SW480 (cell line): ENCODE measurements at regions not wholly inside any gene's neighbourhood (a gene's known extent, or its start where the extent isn't known, plus 50 kb on each side); places are given as distances from the start of the nearest gene placed in this dataset.
"Not testable (repeated sequence)": the region's sequence is repeated elsewhere in the genome, so short reads cannot be mapped to it uniquely, and the experiment has no call there.

Experiments
- DNase-seq: peaks from one replicate; pipeline ENCODE4 v3.0.0-alpha.2; 2016; ENCODE audit warnings: low spot score

DNA sequence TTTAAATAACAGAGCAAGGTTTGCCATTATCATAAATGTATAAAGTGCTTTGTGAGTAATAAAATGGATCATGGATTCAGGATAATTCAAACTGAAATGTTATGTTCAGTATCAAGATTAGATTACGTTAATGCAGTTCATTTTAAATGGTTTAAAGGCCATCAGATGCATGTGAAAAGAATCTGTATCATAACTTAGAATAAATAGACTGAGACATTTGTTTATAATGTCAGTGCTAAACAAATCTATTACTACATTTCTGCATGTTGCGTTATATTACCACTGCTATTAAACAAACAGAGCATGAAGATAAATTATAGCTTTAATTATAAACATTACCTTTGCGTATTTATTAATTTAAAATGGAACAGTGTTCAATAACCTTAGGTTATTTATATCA lies 160.2 kb downstream of the TOX3 start:
- no peak for DNase-seq

DNA sequence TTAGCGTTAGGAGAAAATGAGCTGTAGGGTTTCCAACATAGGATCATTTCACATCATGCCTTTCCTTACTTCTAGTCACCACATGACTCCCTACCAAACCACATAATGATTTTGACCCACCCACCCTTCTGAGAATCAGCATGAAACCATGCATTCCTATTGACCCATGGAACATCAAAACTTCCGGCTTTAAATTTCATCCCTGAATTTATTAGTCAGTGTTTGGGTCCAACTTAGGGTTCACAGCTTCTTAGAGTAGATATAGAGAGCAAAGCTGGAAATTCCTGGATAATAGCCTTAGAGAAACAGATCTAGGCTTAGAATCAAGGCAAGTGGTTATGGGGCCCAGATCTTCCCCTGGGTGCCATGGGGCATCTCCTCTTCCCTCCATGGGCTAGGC lies 162.6 kb downstream of the TOX3 start:
- DNase-seq: peak; percentile 35

DNA sequence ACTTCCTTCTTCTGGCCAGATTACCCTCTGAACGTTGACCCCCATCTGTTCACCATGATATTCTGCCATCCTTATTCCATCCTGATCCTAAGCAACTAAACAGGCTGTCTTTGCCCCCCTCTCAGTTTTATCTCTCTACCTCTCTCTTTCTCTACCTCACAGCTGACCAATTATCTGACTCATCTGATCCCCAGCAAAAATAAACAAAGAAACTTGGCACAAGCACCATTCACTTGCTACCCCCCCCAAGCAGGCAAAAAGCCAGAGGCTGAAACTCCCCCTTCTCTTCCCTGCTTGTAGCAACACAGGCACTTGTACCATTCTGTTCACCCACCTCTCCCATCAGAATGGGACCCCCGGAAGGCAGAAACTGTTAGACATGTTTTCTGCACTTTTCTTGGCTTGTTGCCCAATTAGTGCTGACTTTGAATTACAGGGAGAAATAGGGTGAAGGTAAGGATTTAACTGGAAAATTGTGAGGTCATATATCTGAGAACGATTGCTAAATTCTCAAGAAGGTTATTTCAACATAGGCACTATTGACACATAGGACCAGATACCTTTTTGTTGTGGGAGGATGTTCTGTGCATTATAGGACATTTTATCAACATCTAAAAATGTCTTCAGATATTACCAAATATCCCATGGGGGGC lies 163.2 kb downstream of the TOX3 start:
- DNase-seq: peak; percentile 9

DNA sequence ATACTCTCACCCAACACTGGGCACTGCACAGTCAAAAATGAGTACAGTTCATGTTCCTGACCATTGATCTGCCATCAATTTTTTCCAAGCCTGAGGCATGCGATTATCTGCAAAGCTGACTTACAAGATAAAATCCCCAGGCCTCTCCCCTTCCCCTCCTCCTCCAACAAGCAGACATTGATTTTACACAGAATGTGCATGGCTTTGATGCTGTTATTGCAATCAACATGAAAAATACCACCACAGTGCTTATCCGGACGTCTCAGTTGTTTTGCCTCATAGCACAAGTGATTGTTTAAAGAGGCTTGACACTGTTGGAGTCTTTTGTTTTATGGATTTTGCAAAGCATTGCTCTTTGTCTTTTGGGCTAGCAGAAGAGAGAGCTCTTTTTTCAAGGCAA lies 163.8 kb downstream of the TOX3 start:
- no peak for DNase-seq

DNA sequence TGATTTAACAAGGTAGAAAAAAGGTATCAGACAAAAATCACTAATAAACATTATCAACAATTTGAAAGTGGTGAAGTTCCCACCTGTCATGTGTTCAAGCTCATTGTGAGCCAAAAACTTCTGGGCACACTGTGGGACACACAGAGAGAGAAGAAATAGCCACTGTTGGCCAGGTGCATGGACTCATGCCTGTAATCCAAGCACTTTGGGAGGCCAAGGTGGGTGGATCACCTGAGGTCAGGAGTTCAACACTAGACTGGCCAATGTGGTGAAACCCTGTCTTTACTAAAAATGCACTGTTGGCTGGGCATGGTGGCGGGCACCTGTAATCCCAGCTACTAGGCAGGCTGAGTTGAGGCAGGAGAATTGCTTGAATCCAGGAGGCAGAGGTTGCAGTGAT lies 167.4 kb downstream of the TOX3 start:
- no peak for DNase-seq

DNA sequence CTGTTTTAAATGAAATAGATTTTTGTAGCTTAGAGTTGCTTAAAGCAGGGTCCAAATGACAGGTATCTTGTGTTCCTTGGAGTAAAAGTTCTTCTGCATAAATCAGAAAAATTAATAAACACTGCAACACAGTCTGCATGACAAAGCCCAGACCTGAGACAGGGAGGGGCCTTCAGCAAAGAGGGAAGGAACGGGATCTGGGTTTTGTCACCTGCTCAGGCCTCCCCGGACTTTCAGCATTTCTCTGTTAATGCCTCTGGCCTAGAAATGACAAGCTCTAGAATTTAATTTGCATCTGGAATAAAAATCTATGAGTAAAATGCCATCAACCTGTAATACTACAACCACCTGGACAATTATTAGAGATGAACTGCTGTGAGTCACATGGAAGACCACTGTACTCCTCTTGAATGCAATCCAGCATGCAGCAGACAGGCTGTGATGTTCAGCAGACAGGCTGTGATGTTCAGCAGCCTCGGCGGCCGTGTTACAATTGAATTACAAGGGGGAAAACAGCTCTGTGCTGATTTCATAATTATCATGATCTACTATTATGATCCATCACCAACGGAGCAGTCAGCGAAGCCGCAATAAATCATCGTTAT lies 170.2 kb downstream of the TOX3 start:
- no peak for DNase-seq

DNA sequence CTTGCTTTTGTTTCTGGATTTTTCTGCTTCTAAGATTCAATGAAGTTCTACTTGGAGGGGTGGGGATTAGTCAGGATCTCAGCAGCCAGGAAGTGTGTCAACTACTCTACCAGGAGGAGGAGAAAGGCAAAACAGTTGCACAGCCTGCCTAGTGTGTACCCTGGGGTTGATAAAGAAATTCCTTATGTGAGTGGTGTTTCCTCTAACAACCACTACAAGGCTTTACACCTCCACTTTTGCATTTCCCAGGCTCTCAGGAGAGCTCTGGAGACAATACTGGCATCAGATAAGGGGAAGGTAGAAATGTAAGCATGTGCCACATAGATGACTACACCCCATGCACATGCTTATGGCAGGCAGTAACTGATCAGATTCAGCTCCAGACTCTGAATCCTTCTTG lies 174.6 kb downstream of the TOX3 start:
- DNase-seq: no peak

DNA sequence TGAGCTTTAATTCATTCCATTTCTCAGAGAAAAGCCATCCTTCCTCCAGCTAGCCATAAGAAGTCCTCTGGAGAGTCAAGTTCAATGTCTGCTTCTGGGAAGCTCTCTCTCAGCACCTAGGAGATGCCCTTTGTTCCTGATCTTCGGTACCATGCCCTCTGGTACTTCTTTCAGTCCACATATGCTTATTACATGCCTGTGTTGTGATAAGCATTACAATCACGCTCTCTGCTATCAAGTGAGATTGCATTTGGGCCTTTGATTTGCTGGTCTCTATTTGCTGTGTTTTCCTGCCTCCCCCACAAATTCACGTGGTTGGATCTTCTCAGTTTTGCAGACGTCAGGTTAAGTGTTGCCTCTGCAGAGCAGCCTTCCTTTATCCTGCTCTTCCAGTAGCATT lies 178.1 kb downstream of the TOX3 start:
- no peak for DNase-seq

DNA sequence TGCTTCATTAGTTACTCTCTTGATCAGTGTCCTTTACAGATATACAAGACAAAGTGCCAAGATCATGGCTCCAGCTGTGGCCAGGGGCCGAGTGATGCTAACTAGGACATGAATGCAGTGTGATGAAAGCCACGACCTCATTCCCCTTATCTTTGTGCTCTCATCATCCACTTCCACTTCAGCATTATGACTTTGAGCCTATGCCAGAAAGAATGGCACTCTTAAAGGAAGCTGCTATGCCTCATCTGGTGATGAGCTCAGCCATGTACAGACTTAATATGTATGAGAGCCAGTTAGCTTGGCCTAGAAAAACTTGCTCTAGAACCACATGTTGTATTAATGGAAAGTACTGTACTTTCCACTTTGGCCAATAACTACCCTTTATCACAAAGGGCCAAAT lies 179.1 kb downstream of the TOX3 start:
- DNase-seq: no peak

DNA sequence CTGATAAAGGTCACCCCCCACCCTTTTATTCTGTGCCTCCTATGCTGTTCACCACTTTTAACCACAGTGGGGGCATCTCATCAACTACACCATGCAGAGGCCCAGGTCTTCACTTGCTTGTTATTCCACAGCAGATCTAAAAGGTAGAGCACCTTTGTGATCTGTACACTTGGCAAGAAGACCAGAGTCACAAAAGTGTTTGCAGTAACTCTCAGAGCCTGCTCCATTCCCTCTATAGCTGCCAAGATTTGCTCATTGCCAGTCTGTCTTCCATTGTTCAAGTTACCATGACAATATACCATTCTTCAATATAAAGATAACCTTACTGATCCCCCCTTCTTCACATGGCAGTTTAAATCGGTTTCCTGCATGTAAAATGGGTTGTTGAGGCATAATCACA lies 180.0 kb downstream of the TOX3 start:
- DNase-seq: no peak

DNA sequence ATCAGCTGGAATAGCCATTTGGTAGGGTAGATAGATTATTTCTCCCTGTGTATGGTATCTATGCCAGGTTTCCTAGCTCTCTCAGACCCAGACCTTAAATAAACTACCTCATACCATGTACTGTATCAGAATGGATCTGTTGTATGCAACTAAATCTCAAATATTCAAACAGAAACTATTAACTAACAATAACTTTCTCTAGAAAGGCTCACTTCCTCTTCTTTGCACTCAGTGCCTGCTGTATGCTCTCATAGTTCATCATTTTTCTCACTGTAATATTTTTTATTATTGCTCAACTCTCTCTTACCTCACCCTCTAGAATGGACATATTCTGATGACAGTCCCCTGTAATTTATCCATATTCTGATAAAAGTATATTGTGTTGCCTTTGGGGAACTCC lies 182.4 kb downstream of the TOX3 start:
- no peak for DNase-seq

DNA sequence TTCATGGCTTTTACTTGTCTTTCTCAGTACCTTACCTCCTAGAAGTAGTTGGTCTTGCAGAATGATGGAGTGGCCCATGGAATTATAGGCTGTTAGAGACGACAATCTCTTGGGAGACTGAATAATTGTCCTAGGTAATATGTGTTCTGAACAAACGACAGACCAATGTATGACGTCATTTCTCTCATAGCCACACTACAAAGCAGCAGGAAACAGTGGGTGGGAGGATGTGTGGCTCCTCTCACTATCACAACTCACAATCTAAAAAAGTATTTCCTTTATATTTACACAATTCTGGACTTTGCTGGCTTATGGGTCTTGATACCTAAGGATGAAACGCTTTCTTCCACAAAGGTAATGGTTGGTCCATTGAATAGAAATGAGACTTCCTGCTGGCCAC lies 183.9 kb downstream of the TOX3 start:
- DNase-seq: no peak

DNA sequence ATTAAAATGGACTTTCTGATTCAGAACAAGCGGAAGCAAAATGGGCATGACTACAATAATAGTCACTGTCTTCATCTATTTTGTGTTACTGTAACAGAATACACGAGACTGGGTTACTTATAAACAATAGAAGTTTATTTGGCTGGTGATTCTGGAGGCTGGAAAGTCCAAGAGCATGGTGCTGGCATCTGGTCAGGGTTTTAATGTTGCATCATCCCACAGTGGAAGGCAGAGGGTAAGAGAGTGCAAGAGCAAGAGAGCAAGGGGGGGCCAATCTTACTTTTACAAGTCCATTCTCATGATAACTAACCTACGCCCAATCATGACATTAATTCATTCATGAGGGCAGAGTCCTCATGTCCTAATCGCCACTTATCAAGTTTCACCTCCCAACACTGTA lies 189.2 kb downstream of the TOX3 start:
- no peak for DNase-seq

DNA sequence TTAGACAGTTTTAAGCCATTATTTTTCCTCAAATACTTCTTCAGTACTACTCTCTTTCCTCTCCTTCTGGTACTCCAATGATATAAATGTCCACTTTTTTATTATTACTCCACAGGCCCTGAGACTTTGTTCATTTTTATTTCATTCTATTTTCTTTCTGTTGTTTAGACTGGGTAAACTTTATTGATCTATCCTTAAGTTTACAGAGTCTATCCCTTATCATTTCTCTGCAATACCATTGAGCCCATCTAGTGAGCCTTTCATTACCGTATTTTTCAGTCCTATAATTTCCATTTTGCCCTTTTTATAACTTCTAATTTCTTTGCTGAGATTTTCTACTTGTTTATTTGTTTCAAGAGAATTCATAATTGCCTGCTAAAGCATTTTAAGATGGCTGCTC lies 193.7 kb downstream of the TOX3 start:
- no peak for DNase-seq

DNA sequence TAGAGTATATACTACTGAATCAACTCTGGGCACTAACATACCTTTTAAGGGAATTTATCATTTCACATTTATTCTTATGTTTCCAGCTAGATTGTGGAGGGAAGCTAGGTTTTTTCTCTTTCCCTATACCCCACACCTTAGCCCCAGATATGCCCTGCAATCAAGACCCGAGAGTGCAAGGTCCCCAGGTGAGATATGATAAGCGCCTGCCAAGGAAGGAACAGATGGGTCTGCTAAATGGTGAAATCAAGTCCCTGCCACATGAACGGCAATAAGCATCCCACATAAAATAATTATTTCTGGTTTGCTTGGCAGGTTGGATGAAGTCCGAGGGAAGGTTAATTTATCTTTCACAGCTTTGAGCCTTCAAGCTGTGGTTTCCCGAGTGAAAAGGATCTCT lies 195.5 kb downstream of the TOX3 start:
- DNase-seq: no peak

DNA sequence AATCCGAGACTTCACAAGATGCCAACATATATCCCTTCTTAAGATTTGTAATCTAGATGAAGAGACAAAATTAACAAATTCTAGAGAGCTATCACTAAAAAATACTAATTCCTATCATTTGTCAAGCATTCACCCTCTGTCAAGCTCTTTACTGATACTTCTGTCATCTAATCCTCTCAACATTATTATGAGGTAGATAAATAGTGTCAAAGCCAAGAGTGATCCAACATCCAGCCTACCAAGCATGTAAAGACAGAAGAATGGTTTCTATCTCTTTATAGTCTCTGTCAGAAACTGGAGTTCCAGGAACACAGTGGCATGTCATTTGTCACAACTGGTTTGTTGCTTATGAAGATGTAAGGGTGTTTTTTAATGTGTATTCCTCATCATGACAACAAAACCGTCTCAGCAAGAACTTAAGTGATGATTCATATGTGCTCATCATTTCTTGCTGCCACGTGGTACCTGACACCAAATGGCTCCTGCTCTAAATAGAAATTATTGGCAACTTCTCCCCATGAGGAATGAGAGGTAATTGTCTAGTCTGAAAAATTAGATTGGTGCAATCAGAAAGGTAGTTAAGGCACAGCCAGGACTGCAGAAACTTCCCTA lies 196.8 kb downstream of the TOX3 start:
- no peak for DNase-seq

DNA sequence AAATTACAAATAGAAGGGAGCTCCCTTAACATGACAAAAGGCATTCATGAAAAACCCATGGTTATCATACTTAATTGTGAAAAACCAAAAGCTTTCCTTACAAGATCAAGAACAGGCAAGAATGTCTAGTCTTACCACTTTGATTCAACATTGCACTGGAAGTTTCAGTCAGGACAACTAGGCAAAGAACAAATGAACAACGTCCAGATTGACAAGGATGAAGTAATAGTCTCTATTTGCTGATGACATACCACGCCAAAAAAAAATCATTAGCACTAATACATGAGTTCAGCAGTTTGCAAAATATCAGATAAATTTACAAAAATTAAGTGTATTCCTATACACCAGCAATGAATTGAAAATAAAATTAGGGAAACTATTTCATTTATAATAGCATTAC lies 200.2 kb downstream of the TOX3 start:
- no peak for DNase-seq

DNA sequence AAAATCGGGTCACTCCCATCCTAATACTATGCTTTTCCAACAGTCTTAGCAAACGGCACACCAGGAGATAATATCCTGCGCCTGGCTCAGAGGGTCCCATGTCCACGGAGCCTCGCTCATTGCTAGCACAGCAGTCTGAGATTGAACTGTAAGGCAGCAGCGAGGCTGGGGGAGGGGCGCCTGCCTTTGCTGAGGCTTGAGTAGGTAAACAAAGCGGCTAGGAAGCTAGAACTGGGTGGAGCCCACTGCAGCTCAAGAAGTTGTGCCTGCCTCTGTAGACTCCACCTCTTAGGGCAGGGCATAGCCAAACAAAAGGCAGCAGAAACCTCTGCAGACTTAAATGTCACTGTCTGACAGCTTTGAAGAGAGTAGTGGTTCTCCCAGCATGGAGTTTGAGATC lies 213.3 kb downstream of the TOX3 start:
- not testable (repeated sequence) for DNase-seq

DNA sequence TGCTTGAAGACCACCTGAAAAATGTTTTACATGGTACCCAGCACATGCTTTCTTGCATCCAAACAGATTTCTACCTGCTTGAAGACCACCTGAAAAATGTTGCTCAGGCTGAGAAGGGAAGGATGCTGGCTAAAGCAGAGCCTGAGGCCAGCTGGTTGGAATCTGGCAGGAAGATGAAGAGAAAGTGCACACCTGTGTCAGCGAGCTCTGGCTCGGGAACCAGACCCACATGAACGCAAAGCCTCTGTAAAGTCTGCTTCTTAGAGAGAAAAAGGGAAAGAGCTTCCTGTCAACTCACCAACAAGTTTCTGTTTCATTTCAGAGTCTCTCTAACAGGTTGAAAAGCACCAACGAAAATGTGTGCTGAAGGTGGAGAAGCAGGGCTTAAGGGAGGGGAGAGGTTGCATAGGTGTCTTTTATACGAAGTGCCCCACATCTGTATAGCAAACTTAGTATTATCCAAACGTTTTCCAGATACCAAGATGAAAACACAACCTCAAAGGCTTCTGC lies 226.0 kb downstream of the TOX3 start:
- DNase-seq: no peak

DNA sequence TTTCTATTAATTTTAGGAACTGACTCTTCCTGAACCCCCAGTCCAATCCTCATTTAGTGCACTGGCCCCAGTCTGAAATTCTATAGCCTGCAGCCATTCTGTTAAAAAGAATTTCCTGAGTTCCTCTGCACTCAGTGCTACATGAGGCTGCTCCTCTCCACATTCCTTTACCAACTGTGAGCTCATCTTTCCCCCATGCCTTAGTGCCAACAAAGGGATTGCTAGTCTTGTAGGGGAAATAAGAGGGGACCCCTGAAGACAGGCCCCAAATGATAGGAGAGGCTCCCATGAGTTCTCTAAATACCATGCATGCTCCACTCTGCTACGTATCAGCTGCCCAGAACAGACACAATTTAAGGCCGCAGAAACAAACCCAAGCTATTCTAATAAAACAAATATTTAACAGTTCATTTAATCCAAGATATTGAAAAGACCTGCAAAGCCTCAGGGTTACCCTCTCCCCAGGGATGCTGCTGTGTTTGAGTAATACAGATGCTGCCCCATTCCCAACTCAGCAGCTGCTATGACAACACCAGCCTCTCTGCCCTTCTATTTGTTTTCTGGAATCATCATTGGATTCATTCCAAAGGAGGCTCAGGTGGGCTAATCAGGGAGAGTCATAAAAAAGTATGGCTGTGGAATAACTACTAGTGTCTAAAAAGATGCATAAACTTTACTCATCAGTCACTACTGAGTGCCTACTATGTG lies 228.5 kb downstream of the TOX3 start:
- DNase-seq: no peak

DNA sequence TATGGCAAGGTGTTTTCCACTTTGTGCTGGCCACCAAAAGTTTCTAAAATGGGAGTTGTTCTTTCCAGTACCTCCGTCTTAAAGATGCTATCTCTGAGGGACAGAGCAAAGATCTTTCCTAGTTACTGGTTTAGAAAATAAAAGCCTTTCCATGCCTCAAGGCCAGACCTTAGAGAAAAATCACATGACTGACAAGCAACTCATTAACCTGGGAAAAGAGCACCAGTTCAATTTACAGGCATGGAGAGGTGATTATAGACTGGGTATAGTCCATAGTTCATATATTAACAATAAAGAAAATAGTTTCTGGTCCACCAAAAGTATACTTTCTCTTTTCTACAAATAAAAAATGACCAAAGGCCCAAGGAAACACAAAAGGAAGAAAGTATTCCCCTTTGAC lies 230.7 kb downstream of the TOX3 start:
- no peak for DNase-seq

DNA sequence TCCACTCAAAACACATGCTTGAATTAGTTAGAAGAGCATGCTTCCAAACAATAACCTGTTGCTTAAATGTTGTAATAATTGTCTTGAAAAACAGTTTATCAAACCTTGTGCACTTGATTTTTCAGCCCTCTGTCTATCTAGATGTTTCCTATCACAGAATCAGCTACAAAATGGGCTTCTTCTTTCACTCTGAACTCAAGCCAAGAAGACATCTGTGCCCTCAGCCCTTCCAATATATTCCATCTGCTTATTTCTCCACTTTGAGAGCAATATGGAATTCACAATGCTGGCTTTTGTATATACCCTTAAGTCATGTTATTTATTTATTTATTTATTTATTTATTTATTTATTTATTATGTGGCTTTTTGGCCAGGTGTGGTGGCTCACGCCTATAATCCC lies 234.2 kb downstream of the TOX3 start:
- no peak for DNase-seq
